PC-3 (cell line): ENCODE measurements at regions not wholly inside any gene's neighbourhood (a gene's known extent, or its start where the extent isn't known, plus 50 kb on each side); places are given as distances from the start of the nearest gene placed in this dataset.

Experiments
- ATAC-seq: fragments of 200-7000 bp; cut with Tn5 transposase; 2 replicates; pipeline ENCODE4 v1.9.1; 2020; ENCODE audit warnings: mild to moderate bottlenecking, moderate library complexity
- BruUV-seq: library from RNA; stranded (reverse); fragments of 400-500 nt; replicated peaks from 2 replicates; lab custom pipeline; 2021; lab: Mats Ljungman, UMichigan
- CTCF ChIA-PET: fragments of 300-600 bp; sonication (Branson Sonifier 250); formaldehyde crosslinking; loops from one replicate; lab custom pipeline; 2022; ENCODE audit warnings: antibody characterized with exemption; lab: Charles Lee
- POLR2A ChIA-PET: fragments of 300-600 bp; sonication (Branson Sonifier 250); formaldehyde crosslinking; loops from one replicate; lab custom pipeline; 2022; ENCODE audit warnings: antibody characterized with exemption; ENCODE audit not compliant: unreplicated experiment; lab: Charles Lee
- DNase-seq: peaks from one replicate; pipeline ENCODE4 v3.0.0-alpha.2; 2015
- H2AFZ ChIP-seq: fragments of 300-600 bp; sonication (generic); 2 replicates; pipeline ENCODE4 v1.6.0; 2016; ENCODE audit warnings: antibody characterized with exemption, low read length
- H3F3A ChIP-seq: fragments of 300-600 bp; sonication (generic); one replicate; pipeline ENCODE4 v1.6.0; 2017; ENCODE audit warnings: antibody characterized with exemption, low read length, control low read depth, mild to moderate bottlenecking; ENCODE audit not compliant: unreplicated experiment
- H3K27ac ChIP-seq: fragments of 300-600 bp; sonication (generic); 2 replicates; pipeline ENCODE4 v1.5.1; 2016; ENCODE audit warnings: mild to moderate bottlenecking, low read length
- H3K27me3 ChIP-seq: fragments of 300-600 bp; sonication (generic); 2 replicates; pipeline ENCODE4 v1.6.1; 2016; ENCODE audit warnings: low read length, mixed read lengths
- H3K36me3 ChIP-seq: fragments of 300-600 bp; sonication (generic); 2 replicates; pipeline ENCODE4 v1.6.1; 2016; ENCODE audit warnings: low read depth, mixed run types, low read length, mixed read lengths
- H3K4me1 ChIP-seq: fragments of 300-600 bp; sonication (generic); 2 replicates; pipeline ENCODE4 v1.5.1; 2016; ENCODE audit warnings: low read length; ENCODE audit not compliant: insufficient read depth
- H3K4me2 ChIP-seq: fragments of 300-600 bp; sonication (generic); 2 replicates; pipeline ENCODE4 v1.6.0; 2016; ENCODE audit warnings: low read length
- H3K4me3 ChIP-seq: fragments of 300-600 bp; sonication (generic); 2 replicates; pipeline ENCODE4 v1.5.1; 2016; ENCODE audit warnings: mild to moderate bottlenecking, low read length, mixed read lengths
- H3K79me2 ChIP-seq: fragments of 300-600 bp; sonication (generic); 2 replicates; pipeline ENCODE4 v1.6.1; 2017; ENCODE audit warnings: low read length, mixed read lengths
- H3K9ac ChIP-seq: fragments of 300-600 bp; sonication (generic); 2 replicates; pipeline ENCODE4 v1.6.0; 2016; ENCODE audit warnings: mild to moderate bottlenecking, low read length
- H3K9me2 ChIP-seq: fragments of 300-600 bp; sonication (generic); replicated peaks from 2 replicates; pipeline ENCODE4 v1.6.1; 2016; ENCODE audit warnings: mixed run types, low read length, mixed read lengths
- H3K9me3 ChIP-seq: fragments of 300-600 bp; sonication (generic); 2 replicates; pipeline ENCODE4 v1.6.1; 2016; ENCODE audit warnings: low read length, mixed read lengths
- H4K20me1 ChIP-seq: fragments of 300-600 bp; sonication (generic); 2 replicates; pipeline ENCODE4 v1.6.1; 2016; ENCODE audit warnings: low read length, mixed read lengths
- EZH2 ChIP-seq: fragments of 300-600 bp; sonication (generic); IDR thresholded peaks from one replicate; pipeline ENCODE4 v1.6.1; 2017; ENCODE audit warnings: antibody characterized with exemption, mild to moderate bottlenecking, low read length; ENCODE audit not compliant: unreplicated experiment
- EZH2phosphoT487 ChIP-seq: fragments of 300-600 bp; sonication (generic); IDR thresholded peaks from 2 replicates; pipeline ENCODE4 v1.6.1; 2018; ENCODE audit warnings: mild to moderate bottlenecking, antibody characterized with exemption, low read length, borderline replicate concordance
- intact Hi-C: fragments of 100-400 bp; cut with micrococcal nuclease; formaldehyde crosslinking; loops from 2 replicates; pipeline ENCODE4 v1.9.0; 2023
- TF ChIP-seq, protein P1 (sequence below): fragments of 300-600 bp; sonication (generic); conservative IDR thresholded peaks from 2 replicates; pipeline ENCODE4 v1.5.1; 2017; ENCODE audit warnings: antibody characterized with exemption, low read depth, mild to moderate bottlenecking, low read length

GRCh38 chr12:90038289-90038688, 329.7 kb upstream of the ATP2B1 start:
- no peak for DNase-seq
- H3K4me2 ChIP-seq, result no peak overlapping the region
- ChIA-PET CTCF (no interaction called here), POLR2A (no interaction called here)
- H3K27ac ChIP-seq, result peak overlapping the region; percentile 71
- H3F3A ChIP-seq, result no peaks in the 10 kb centered on the region
- BruUV-seq, result no TSS peak
- H3K27me3 ChIP-seq, result no peaks in the 10 kb centered on the region
- no peak for TF ChIP-seq EZH2phosphoT487
- TF ChIP-seq, protein P1, sequence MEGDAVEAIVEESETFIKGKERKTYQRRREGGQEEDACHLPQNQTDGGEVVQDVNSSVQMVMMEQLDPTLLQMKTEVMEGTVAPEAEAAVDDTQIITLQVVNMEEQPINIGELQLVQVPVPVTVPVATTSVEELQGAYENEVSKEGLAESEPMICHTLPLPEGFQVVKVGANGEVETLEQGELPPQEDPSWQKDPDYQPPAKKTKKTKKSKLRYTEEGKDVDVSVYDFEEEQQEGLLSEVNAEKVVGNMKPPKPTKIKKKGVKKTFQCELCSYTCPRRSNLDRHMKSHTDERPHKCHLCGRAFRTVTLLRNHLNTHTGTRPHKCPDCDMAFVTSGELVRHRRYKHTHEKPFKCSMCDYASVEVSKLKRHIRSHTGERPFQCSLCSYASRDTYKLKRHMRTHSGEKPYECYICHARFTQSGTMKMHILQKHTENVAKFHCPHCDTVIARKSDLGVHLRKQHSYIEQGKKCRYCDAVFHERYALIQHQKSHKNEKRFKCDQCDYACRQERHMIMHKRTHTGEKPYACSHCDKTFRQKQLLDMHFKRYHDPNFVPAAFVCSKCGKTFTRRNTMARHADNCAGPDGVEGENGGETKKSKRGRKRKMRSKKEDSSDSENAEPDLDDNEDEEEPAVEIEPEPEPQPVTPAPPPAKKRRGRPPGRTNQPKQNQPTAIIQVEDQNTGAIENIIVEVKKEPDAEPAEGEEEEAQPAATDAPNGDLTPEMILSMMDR, result no peak
- TF ChIP-seq EZH2, result no peak
- no peak overlapping the region for H3K4me3 ChIP-seq
- no peak for ATAC-seq
- no peak overlapping the region for H2AFZ ChIP-seq
- intact Hi-C loops, result loop anchor here (5.0 kb wide), 1 partner anchor 86 kb away; no protein-coding TSS in a partner anchor
- H3K36me3 ChIP-seq, result no peaks in the 10 kb centered on the region
- H3K9me3 ChIP-seq, result no peaks in the 10 kb centered on the region
- H3K4me1 ChIP-seq, result peaks cover 22% of the 10 kb centered on the region
- H4K20me1 ChIP-seq, result no peaks in the 10 kb centered on the region
- no peaks in the 10 kb centered on the region for H3K9me2 ChIP-seq
- no peak overlapping the region for H3K9ac ChIP-seq
- no peaks in the 10 kb centered on the region for H3K79me2 ChIP-seq

DNA sequence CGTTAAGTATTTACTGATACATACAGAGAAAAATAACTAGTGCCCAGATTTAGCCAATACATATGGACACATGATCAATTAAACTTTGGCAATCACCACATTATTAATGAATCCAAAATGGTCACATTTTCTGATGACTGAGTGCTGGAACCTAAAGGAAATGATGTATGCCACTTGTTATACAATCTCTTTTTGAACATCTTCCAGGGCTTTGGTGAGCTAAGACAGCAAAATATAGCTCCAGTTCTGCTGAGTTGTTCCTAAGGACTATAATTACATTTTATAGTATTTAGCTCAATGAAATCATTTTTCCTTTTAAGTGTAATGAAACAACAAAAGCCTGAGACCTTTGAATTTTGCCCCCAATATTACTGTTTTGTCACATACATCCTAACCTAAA, 329.1 kb upstream of the ATP2B1 start:
- DNase-seq (peak; percentile 20), ATAC-seq (peak; percentile 61; the same call in 1 of the 2 replicates)
- H3K9me3 ChIP-seq, result no peaks in the 10 kb centered on the region
- intact Hi-C loops, result loop anchor here (5.0 kb wide), 1 partner anchor 85 kb away; no protein-coding TSS in a partner anchor
- H3K27ac ChIP-seq, result peak overlapping the region; percentile 71
- H3K27me3 ChIP-seq, result no peaks in the 10 kb centered on the region
- 0 out of 2 replicates have a peak overlapping the region, but pooled peaks have one; percentile 5 for H2AFZ ChIP-seq
- BruUV-seq, result no TSS peak
- POLR2A ChIA-PET, result no interaction called here
- H3K4me1 ChIP-seq, result peaks cover 22% of the 10 kb centered on the region
- peak overlapping the region; percentile 36; the same call in 1 of the 2 replicates for H3K9ac ChIP-seq
- TF ChIP-seq, protein P1, result no peak
- no peak for TF ChIP-seq EZH2
- no peak for TF ChIP-seq EZH2phosphoT487
- H3K36me3 ChIP-seq, result no peaks in the 10 kb centered on the region
- no peaks in the 10 kb centered on the region for H3K9me2 ChIP-seq
- H3K4me2 ChIP-seq, result peak overlapping the region; percentile 40; the same call in 1 of the 2 replicates
- no peaks in the 10 kb centered on the region for H3F3A ChIP-seq
- CTCF ChIA-PET, result no interaction called here
- H3K79me2 ChIP-seq, result no peaks in the 10 kb centered on the region
- H3K4me3 ChIP-seq, result no peak overlapping the region
- no peaks in the 10 kb centered on the region for H4K20me1 ChIP-seq

DNA sequence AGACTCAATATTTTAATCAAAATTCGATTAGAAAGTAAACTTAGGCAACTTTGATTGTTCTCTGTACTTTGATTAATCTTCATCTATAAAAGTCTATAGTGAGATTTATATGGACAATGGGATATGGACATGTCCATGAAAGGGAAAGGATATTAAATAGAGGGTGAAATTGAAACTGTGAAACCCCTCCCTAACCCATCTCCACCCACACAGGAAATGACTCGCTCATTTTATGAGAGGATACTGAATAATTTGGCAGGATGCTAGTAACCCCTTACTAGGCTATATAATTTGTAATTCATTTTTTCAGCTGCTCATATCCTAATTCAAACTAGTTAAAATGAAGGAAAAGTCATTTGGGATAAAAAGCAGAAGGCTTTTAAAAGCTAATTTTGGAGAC, 328.0 kb upstream of the ATP2B1 start:
- Histone ChIP-seq H3K9me3 (no peaks in the 10 kb centered on the region), H3K27ac (peak overlapping the region; percentile 71), H3K4me3 (no peak overlapping the region), H3K9me2 (no peaks in the 10 kb centered on the region), H3K4me1 (peaks cover 22% of the 10 kb centered on the region), H2AFZ (no peak overlapping the region), H4K20me1 (no peaks in the 10 kb centered on the region), H3K9ac (peak overlapping the region; percentile 36), H3K4me2 (peak overlapping the region; percentile 40), H3F3A (no peaks in the 10 kb centered on the region), H3K36me3 (no peaks in the 10 kb centered on the region), H3K27me3 (no peaks in the 10 kb centered on the region), H3K79me2 (no peaks in the 10 kb centered on the region)
- ATAC-seq (peak; percentile 92), DNase-seq (peak; percentile 81)
- ChIA-PET POLR2A (no interaction called here), CTCF (no interaction called here)
- TF ChIP-seq EZH2phosphoT487 (no peak), EZH2 (no peak)
- TF ChIP-seq, protein P1, result no peak
- no TSS peak for BruUV-seq
- intact Hi-C loops, result loop anchor here (5.0 kb wide), 1 partner anchor 84 kb away; no protein-coding TSS in a partner anchor
